Cardiac fibroblast (primary cell): ENCODE measurements at regions not wholly inside any gene's neighbourhood (a gene's known extent, or its start where the extent isn't known, plus 50 kb on each side); places are given as distances from the start of the nearest gene placed in this dataset.

Source experiments
- DNase-seq, 2 donors: peaks; one replicate each; pipeline versions ENCODE4 v3.0.0 to v3.0.0-alpha.2; 2010; ENCODE audit warnings: low read depth in 2 of 2
- H3K4me3 ChIP-seq, 2 donors: replicated peaks in 1 of 2; 1 replicate in 1 of 2; 2 replicates in 1 of 2; pipeline ENCODE4 v1.5.1; 2011; ENCODE audit warnings: low read depth in 2 of 2, low read length in 2 of 2, mild to moderate bottlenecking in 2 of 2, moderate library complexity in 1 of 2
- TF ChIP-seq, protein P1 (sequence below): IDR thresholded peaks from one replicate; pipeline ENCODE4 v1.5.1; 2011; ENCODE audit warnings: low read depth, mild to moderate bottlenecking, low read length, inconsistent platforms

- no peak for DNase-seq
- H3K4me3 ChIP-seq, result no peak overlapping the region
- TF ChIP-seq, protein P1, sequence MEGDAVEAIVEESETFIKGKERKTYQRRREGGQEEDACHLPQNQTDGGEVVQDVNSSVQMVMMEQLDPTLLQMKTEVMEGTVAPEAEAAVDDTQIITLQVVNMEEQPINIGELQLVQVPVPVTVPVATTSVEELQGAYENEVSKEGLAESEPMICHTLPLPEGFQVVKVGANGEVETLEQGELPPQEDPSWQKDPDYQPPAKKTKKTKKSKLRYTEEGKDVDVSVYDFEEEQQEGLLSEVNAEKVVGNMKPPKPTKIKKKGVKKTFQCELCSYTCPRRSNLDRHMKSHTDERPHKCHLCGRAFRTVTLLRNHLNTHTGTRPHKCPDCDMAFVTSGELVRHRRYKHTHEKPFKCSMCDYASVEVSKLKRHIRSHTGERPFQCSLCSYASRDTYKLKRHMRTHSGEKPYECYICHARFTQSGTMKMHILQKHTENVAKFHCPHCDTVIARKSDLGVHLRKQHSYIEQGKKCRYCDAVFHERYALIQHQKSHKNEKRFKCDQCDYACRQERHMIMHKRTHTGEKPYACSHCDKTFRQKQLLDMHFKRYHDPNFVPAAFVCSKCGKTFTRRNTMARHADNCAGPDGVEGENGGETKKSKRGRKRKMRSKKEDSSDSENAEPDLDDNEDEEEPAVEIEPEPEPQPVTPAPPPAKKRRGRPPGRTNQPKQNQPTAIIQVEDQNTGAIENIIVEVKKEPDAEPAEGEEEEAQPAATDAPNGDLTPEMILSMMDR, result no peak
These were observed 846.4 kb upstream of the EYS start for GRCh38 chr6:66553441-66553840.

- no peak for DNase-seq
- no peak overlapping the region for H3K4me3 ChIP-seq
- TF ChIP-seq, protein P1, result no peak
These were observed 831.6 kb upstream of the EYS start for GRCh38 chr6:66538551-66539135.

GRCh38 chr6:66533921-66534404, 826.9 kb upstream of the EYS start:
- DNase-seq, result no peak
- no peak overlapping the region for H3K4me3 ChIP-seq
- TF ChIP-seq, protein P1, result no peak

GRCh38 chr6:66526061-66526460, 819.0 kb upstream of the EYS start:
- DNase-seq, result no peak
- H3K4me3 ChIP-seq, result no peak overlapping the region
- TF ChIP-seq, protein P1, result no peak

DNA sequence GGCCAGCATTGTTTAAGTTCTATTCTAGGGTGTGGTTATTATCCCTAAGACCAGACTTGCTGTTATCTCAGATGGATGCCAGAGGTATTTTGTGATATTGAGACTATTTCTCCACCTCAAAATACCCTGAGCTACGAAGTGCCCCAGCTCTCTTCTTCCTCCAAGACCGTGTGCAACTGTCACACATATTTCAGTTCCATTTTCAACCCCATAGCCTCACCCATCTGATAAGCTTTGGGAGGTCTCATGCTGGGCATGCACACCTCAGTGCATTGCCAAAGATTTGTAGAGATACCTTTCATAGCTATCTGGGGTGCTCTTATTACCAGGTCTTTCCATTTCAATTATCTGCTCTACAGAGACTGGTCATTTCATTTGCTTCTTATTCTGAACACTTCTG, 815.8 kb upstream of the EYS start:
- no peak for DNase-seq
- TF ChIP-seq, protein P1, result no peak
- no peak overlapping the region for H3K4me3 ChIP-seq

- DNase-seq, result no peak
- TF ChIP-seq, protein P1, result no peak
These were observed 809.4 kb upstream of the EYS start for GRCh38 chr6:66516377-66516776.

GRCh38 chr6:66508433-66508832, 801.4 kb upstream of the EYS start:
- no peak overlapping the region for H3K4me3 ChIP-seq
- peak in 1 of 2 donors; percentile 1 for DNase-seq
- TF ChIP-seq, protein P1, result no peak

More at GRCh38 chr6:66516377-66516776, 809.4 kb upstream of the EYS start:
- no peak overlapping the region for H3K4me3 ChIP-seq
